Naive thymus-derived CD8-positive, alpha-beta T cell (primary cell): ENCODE measurements at regions not wholly inside any gene's neighbourhood (a gene's known extent, or its start where the extent isn't known, plus 50 kb on each side); places are given as distances from the start of the nearest gene placed in this dataset.
"Not testable (repeated sequence)": the region's sequence is repeated elsewhere in the genome, so short reads cannot be mapped to it uniquely, and the experiment has no call there.

Source experiments
- ATAC-seq, 2 donors: fragments of 150-1000 bp; cut with Tn5 transposase in 1 of 2; sonication (Bioruptor Pico), chemical (Tn5 transposase) in 1 of 2; 1 replicate in 1 of 2; 2 replicates in 1 of 2; pipeline ENCODE4 v1.10.0; 2021; ENCODE audit warnings: mild to moderate bottlenecking in 2 of 2, moderate library complexity in 2 of 2
- POLR2A ChIA-PET: fragments of 350-600 bp; sonication (Branson Sonifier 250); formaldehyde crosslinking; loops from one replicate; lab custom pipeline; 2021; ENCODE audit warnings: antibody characterized with exemption; lab: Charles Lee
- DNase-seq, 10 donors: peaks; one replicate each; pipeline versions ENCODE4 v3.0.0 to v3.0.0-alpha.2; 2020 to 2022
- H3K27ac Mint-ChIP-seq, 10 donors: one replicate each; pipeline ENCODE4 v1.8.0; 2020 to 2022; ENCODE audit warnings: mild to moderate bottlenecking in 10 of 10, mixed read lengths in 10 of 10, moderate library complexity in 4 of 10, inconsistent platforms in 1 of 10
- H3K27me3 Mint-ChIP-seq, 5 donors: one replicate each; pipeline ENCODE4 v1.8.0; 2021 to 2022; ENCODE audit warnings: mixed read lengths in 5 of 5
- H3K36me3 Mint-ChIP-seq, 3 donors: one replicate each; pipeline ENCODE4 v1.8.0; 2020 to 2022; ENCODE audit warnings: mixed read lengths in 3 of 3, mild to moderate bottlenecking in 2 of 3, inconsistent platforms in 1 of 3
- H3K4me1 Mint-ChIP-seq, 4 donors: one replicate each; pipeline ENCODE4 v1.8.0; 2021 to 2022; ENCODE audit warnings: mixed read lengths in 4 of 4
- H3K4me3 Mint-ChIP-seq, 10 donors: one replicate each; pipeline ENCODE4 v1.8.0; 2020 to 2022; ENCODE audit warnings: mild to moderate bottlenecking in 10 of 10, mixed read lengths in 10 of 10, moderate library complexity in 6 of 10, inconsistent platforms in 1 of 10
- H3K9me3 Mint-ChIP-seq, 9 donors: one replicate each; pipeline ENCODE4 v1.8.0; 2020 to 2022; ENCODE audit warnings: mixed read lengths in 9 of 9, mild to moderate bottlenecking in 3 of 9, inconsistent platforms in 1 of 9, moderate library complexity in 1 of 9

DNA sequence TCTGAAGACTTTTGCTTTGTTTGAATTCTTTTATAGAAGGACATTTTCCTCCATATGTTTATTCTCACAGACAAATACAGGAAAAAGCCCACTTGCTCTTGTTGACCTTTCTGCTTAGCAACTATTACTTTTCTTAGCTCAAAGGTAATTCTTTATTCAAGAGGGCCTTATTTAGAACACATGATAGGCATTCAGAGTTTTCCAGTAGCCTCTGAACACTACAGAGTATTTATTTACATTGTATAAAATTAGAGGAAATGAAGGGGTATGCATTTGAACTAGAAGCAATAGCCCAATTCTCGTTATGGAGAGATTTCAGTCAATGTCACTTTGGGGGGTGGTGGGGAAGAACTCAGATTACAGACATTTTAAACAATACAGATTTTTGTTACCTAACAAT is 581.7 kb downstream of the KCNJ2 start:
- ATAC-seq (no peak), DNase-seq (no peak)
- Mint-ChIP-seq H3K4me3 (no peak overlapping the region), H3K27me3 (peaks cover 0 to 1% (median 0%) of the 10 kb centered on the region in 5 donors), H3K9me3 (peaks cover 0 to 10% (median 4%) of the 10 kb centered on the region in 9 donors), H3K27ac (no peak overlapping the region), H3K36me3 (no peaks in the 10 kb centered on the region), H3K4me1 (no peaks in the 10 kb centered on the region)
- POLR2A ChIA-PET: no interaction called here

- DNase-seq, H3K4me3 Mint-ChIP-seq, ATAC-seq, H3K4me1 Mint-ChIP-seq, H3K36me3 Mint-ChIP-seq, POLR2A ChIA-PET, H3K27ac Mint-ChIP-seq, H3K27me3 Mint-ChIP-seq, H3K9me3 Mint-ChIP-seq: not testable (repeated sequence)
Observed at GRCh38 chr17:70752461-70752860, 583.1 kb downstream of the KCNJ2 start.

DNA sequence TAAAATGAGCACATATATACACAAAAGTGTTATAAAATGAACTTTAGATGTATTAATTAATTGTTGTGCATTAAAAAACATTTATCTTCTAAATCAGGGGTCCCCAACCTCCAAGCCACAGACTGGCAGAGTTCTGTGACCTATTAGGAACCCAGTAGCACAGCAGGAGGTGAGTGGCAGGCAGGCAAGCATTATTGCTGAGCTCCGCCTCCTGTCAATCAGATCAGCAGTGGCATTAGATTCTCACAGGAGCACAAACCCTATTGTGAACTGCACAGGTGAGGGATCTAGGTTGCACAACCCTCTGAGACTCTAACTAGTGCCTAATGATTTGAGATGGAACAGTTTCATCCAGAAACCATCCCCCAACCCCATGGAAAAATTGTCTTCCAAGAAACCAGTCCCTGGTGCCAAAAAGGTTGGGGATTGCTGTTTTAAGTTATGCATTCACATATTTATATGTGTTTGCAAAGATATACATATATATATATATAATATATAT is 583.7 kb downstream of the KCNJ2 start:
- POLR2A ChIA-PET: no interaction called here
- ATAC-seq (no peak), DNase-seq (no peak)
- Mint-ChIP-seq H3K27ac (no peak overlapping the region), H3K9me3 (peaks cover 0 to 3% (median 2%) of the 10 kb centered on the region in 9 donors), H3K4me3 (no peak overlapping the region), H3K36me3 (no peaks in the 10 kb centered on the region), H3K27me3 (peaks cover 0 to 3% (median 0%) of the 10 kb centered on the region in 5 donors), H3K4me1 (no peaks in the 10 kb centered on the region)

GRCh38 chr17:70763018-70763417 is 593.7 kb downstream of the KCNJ2 start:
- no peaks in the 10 kb centered on the region for H3K4me1 Mint-ChIP-seq
- H3K4me3 Mint-ChIP-seq: no peak overlapping the region

DNA sequence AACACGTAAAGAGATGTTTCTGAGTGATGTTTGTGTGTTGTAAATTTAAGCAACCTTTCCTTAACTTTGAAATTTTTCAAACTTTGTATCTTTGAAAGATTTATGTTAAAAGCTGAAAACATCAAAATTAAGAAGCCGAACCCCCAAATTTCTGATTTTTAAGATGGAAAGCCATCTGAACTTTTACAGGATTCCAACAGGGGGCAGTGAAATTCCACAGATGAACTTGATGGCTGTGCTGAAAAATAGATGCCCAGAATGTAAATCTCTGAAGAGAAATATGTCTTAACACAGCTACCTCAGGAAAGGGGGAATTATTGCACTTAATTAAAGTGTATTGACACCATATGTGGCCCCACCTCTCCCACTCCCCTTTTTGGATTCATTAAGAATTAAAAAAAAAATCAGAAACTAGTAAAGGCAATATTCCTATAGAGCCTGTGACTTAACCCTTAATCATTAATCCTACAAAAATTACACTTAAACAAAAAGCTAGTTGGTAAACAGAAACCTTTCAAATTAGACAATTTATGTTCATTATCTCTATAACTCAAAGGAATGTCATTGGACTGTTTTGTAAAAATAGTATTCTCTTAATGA is 597.9 kb downstream of the KCNJ2 start:
- DNase-seq (no peak), ATAC-seq (no peak)
- H3K27ac Mint-ChIP-seq: no peak overlapping the region
- H3K36me3 Mint-ChIP-seq: no peaks in the 10 kb centered on the region
- POLR2A ChIA-PET: no interaction called here
- peaks cover 0 to 2% (median 0%) of the 10 kb centered on the region in 5 donors for H3K27me3 Mint-ChIP-seq
- no peaks in the 10 kb centered on the region for H3K4me1 Mint-ChIP-seq
- peaks cover 0 to 2% (median 0%) of the 10 kb centered on the region in 9 donors for H3K9me3 Mint-ChIP-seq
- no peak overlapping the region for H3K4me3 Mint-ChIP-seq

More at GRCh38 chr17:70763018-70763417, 593.7 kb downstream of the KCNJ2 start:
- DNase-seq: no peak
- Mint-ChIP-seq H3K27ac (no peak overlapping the region), H3K9me3 (peaks cover 0 to 3% (median 0%) of the 10 kb centered on the region in 9 donors), H3K27me3 (no peaks in the 10 kb centered on the region), H3K36me3 (no peaks in the 10 kb centered on the region)
- ATAC-seq: no peak
- POLR2A ChIA-PET: no interaction called here

DNA sequence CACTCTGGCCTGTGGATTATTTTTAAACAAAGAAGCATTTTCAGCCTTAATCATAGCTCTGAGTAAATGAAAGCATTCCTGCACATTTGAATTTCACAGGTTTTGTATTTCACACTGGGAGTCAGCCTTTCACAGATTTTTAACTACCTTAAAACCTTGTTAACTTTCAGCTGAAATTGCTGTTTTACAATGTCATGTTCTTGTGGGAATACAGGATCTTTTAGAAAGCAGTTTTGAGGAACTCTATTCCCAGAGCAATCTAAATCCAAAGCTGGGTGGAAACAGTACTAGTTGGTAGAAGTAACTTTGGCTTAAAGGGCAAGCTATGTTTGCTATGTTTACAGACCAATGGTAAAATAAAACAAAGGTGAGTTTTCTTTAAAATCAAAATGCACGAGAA is 600.6 kb downstream of the KCNJ2 start:
- no peak for ATAC-seq
- Mint-ChIP-seq H3K4me3 (no peak overlapping the region), H3K9me3 (peaks cover 0 to 2% (median 0%) of the 10 kb centered on the region in 9 donors), H3K27ac (no peak overlapping the region), H3K27me3 (peaks cover 0 to 3% (median 0%) of the 10 kb centered on the region in 5 donors), H3K4me1 (no peaks in the 10 kb centered on the region), H3K36me3 (no peaks in the 10 kb centered on the region)
- no peak for DNase-seq
- POLR2A ChIA-PET: no interaction called here

- H3K27me3 Mint-ChIP-seq: peaks cover 0 to 3% (median 0%) of the 10 kb centered on the region in 5 donors
- no peaks in the 10 kb centered on the region for H3K36me3 Mint-ChIP-seq
- ATAC-seq (no peak), DNase-seq (no peak)
- H3K9me3 Mint-ChIP-seq: no peaks in the 10 kb centered on the region
- no peak overlapping the region for H3K4me3 Mint-ChIP-seq
- no peak overlapping the region for H3K27ac Mint-ChIP-seq
- H3K4me1 Mint-ChIP-seq: no peaks in the 10 kb centered on the region
- POLR2A ChIA-PET: no interaction called here
Observed at GRCh38 chr17:70771804-70772386, 602.6 kb downstream of the KCNJ2 start.

GRCh38 chr17:70772761-70773160 is 603.4 kb downstream of the KCNJ2 start:
- Mint-ChIP-seq H3K4me1 (no peaks in the 10 kb centered on the region), H3K36me3 (no peaks in the 10 kb centered on the region), H3K4me3 (no peak overlapping the region), H3K27ac (no peak overlapping the region), H3K9me3 (no peaks in the 10 kb centered on the region), H3K27me3 (peaks cover 0 to 3% (median 0%) of the 10 kb centered on the region in 5 donors)
- ATAC-seq: no peak
- POLR2A ChIA-PET: no interaction called here
- DNase-seq: no peak

DNA sequence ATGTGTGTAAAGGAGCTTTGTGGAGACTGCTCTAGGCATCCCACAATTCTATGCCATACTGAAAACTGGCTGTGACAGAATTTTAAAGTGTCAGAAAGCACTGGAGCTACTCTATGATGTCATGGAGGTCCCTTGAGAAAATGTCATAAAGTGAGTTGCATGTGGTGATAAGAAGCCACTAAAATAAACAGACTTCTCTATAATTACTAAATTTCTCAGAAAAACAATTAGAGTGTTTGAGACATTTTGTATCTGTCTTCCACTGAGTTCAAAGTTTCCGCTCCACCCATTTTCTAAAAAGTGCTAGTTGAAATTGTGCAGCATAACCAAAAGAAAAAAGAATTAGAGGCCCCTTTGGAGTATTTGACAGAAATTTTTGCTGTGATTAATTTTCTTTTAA is 603.9 kb downstream of the KCNJ2 start:
- H3K9me3 Mint-ChIP-seq: no peaks in the 10 kb centered on the region
- ATAC-seq (no peak), DNase-seq (no peak)
- H3K27me3 Mint-ChIP-seq: peaks cover 0 to 3% (median 0%) of the 10 kb centered on the region in 5 donors
- H3K36me3 Mint-ChIP-seq: no peaks in the 10 kb centered on the region
- H3K4me3 Mint-ChIP-seq: no peak overlapping the region
- POLR2A ChIA-PET: no interaction called here
- H3K4me1 Mint-ChIP-seq: no peaks in the 10 kb centered on the region
- no peak overlapping the region for H3K27ac Mint-ChIP-seq

GRCh38 chr17:70774339-70775117 is 605.2 kb downstream of the KCNJ2 start:
- H3K27ac Mint-ChIP-seq: no peak overlapping the region
- no peak for DNase-seq
- no peaks in the 10 kb centered on the region for H3K9me3 Mint-ChIP-seq
- no peaks in the 10 kb centered on the region for H3K36me3 Mint-ChIP-seq
- H3K27me3 Mint-ChIP-seq: peaks cover 0 to 3% (median 0%) of the 10 kb centered on the region in 5 donors
- no peaks in the 10 kb centered on the region for H3K4me1 Mint-ChIP-seq
- no peak overlapping the region for H3K4me3 Mint-ChIP-seq
- POLR2A ChIA-PET: no interaction called here
- ATAC-seq: no peak

DNA sequence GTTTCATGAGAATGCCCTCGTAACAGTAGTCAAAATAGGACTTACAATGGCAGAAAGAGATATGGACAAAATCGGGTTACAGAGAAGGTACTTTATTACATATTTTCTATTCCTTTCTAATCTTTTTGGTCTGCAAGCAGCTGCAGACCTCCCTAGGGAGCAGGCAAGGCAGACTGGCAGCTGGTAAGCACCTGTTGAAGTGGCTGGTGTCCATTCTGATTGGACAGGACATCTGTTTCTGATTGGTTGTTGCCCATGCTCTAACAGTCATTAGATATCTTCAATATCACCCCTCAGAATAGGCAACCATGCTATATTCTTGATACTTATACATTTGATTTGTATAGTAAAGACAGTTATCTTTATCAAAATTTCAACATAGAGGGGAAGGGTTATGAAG is 606.3 kb downstream of the KCNJ2 start:
- DNase-seq: no peak
- Mint-ChIP-seq H3K9me3 (peaks cover 0 to 4% (median 0%) of the 10 kb centered on the region in 9 donors), H3K4me1 (no peaks in the 10 kb centered on the region), H3K27ac (no peak overlapping the region), H3K36me3 (no peaks in the 10 kb centered on the region), H3K27me3 (peaks cover 0 to 3% (median 0%) of the 10 kb centered on the region in 5 donors), H3K4me3 (no peak overlapping the region)
- POLR2A ChIA-PET: no interaction called here
- no peak for ATAC-seq

DNA sequence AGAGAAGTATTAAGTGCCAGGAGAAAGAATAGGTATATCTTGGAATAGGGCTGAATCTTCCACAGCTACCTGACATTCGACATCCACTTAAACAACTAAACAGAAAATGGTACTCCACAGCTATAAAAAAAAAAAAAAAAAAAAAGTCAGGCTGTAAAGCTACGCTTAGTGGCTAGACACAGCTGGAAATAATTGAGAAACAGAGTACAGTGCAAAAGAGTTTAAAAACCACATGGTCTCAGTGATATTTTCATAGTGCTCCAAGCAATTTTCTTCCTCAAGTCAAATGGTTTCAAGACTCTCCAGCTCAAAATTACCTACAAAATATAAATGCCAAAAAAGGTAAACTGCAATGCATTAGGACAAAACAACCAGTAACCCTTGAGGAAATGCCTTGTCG is 607.1 kb downstream of the KCNJ2 start:
- H3K4me3 Mint-ChIP-seq: no peak overlapping the region
- POLR2A ChIA-PET: no interaction called here
- DNase-seq: no peak
- H3K4me1 Mint-ChIP-seq: no peaks in the 10 kb centered on the region
- peaks cover 0 to 2% (median 0%) of the 10 kb centered on the region in 5 donors for H3K27me3 Mint-ChIP-seq
- peaks cover 0 to 4% (median 0%) of the 10 kb centered on the region in 9 donors for H3K9me3 Mint-ChIP-seq
- no peak for ATAC-seq
- H3K27ac Mint-ChIP-seq: no peak overlapping the region
- H3K36me3 Mint-ChIP-seq: no peaks in the 10 kb centered on the region

DNA sequence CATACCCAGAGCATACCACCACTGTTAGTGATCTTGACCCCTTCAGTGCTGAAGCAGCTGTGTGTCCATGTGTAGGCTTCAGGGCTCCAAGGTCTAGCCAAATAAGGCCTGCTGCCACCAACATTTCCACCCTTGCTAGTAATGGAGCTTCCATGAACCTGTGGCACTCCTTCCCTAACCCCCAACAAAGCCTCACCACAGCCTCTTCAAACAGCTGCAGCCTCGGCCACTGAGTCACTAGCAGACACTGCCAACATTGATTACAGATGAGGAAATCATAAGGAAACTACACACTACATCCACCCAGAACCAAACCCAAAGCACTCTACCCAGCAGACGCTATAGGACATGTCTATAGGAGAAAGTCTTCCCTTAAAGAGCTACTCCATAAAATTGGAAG is 610.7 kb downstream of the KCNJ2 start:
- POLR2A ChIA-PET: no interaction called here
- DNase-seq: no peak
- Mint-ChIP-seq H3K4me3 (no peak overlapping the region), H3K27ac (no peak overlapping the region), H3K36me3 (no peaks in the 10 kb centered on the region), H3K9me3 (peaks cover 0 to 4% (median 0%) of the 10 kb centered on the region in 9 donors), H3K27me3 (no peaks in the 10 kb centered on the region), H3K4me1 (no peaks in the 10 kb centered on the region)
- ATAC-seq: no peak
